Panc1 (cell line): ENCODE measurements at regions not wholly inside any gene's neighbourhood (a gene's known extent, or its start where the extent isn't known, plus 50 kb on each side); places are given as distances from the start of the nearest gene placed in this dataset.

Experiments used
- ATAC-seq: fragments of 200-7000 bp; cut with Tn5 transposase; 2 replicates; pipeline ENCODE4 v1.9.1; 2020; ENCODE audit warnings: mild to moderate bottlenecking, moderate library complexity
- BruUV-seq: library from RNA; stranded (reverse); fragments of 400-500 nt; replicated peaks from 2 replicates; lab custom pipeline; 2021; lab: Mats Ljungman, UMichigan
- CTCF ChIA-PET: fragments of 300-600 bp; sonication (Branson Sonifier 250); formaldehyde crosslinking; loops from one replicate; lab custom pipeline; 2022; ENCODE audit warnings: antibody characterized with exemption; lab: Charles Lee
- POLR2A ChIA-PET: fragments of 300-600 bp; sonication (Branson Sonifier 250); formaldehyde crosslinking; loops from one replicate; lab custom pipeline; 2022; ENCODE audit warnings: antibody characterized with exemption; lab: Charles Lee
- DNase-seq: peaks from one replicate; pipeline ENCODE4 v3.0.0-alpha.2; 2010; ENCODE audit warnings: low read depth, low spot score
- H3K27ac ChIP-seq: 2 replicates; pipeline ENCODE4 v1.5.1; 2011; ENCODE audit warnings: mild to moderate bottlenecking, low read length, inconsistent platforms
- H3K27me3 ChIP-seq: fragments of 200-500 bp; sonication (Bioruptor generic); 2 replicates; pipeline ENCODE4 v1.6.0; 2014; ENCODE audit warnings: low read length, inconsistent platforms; ENCODE audit not compliant: control insufficient read depth, insufficient read depth
- H3K36me3 ChIP-seq: fragments of 200-500 bp; sonication (Bioruptor generic); 2 replicates; pipeline ENCODE4 v1.5.1; 2014; ENCODE audit warnings: inconsistent platforms, mild to moderate bottlenecking, low read length, moderate library complexity; ENCODE audit not compliant: control insufficient read depth, insufficient read depth
- H3K4me1 ChIP-seq: 2 replicates; pipeline ENCODE4 v1.5.1; 2011; ENCODE audit warnings: inconsistent platforms, mild to moderate bottlenecking, low read length, moderate library complexity; ENCODE audit not compliant: control insufficient read depth, insufficient read depth
- H3K4me3 ChIP-seq, 2 experiments: 2 replicates each; pipeline ENCODE4 v1.5.1; 2011 to 2012; ENCODE audit warnings: low read depth in 2 of 2, low read length in 2 of 2, mild to moderate bottlenecking in 2 of 2, inconsistent platforms in 1 of 2, moderate library complexity in 1 of 2
- H3K9me3 ChIP-seq: fragments of 200-500 bp; sonication (Bioruptor generic); 2 replicates; pipeline ENCODE4 v1.5.1; 2014; ENCODE audit warnings: low read depth, mild to moderate bottlenecking, inconsistent platforms, low read length, moderate library complexity; ENCODE audit not compliant: control insufficient read depth, insufficient read depth
- CTCF ChIP-seq: fragments of 450-650 bp; IDR thresholded peaks from 2 replicates; pipeline ENCODE4 v1.5.1; 2017; ENCODE audit warnings: mild to moderate bottlenecking
- POLR2AphosphoS5 ChIP-seq: IDR thresholded peaks from 2 replicates; pipeline ENCODE4 v1.6.1; 2012; ENCODE audit warnings: mild to moderate bottlenecking, low read depth, low read length, moderate library complexity
- SIN3A ChIP-seq: IDR thresholded peaks from 2 replicates; pipeline ENCODE4 v1.6.1; 2012; ENCODE audit warnings: low read depth, mild to moderate bottlenecking, low read length, moderate library complexity, borderline replicate concordance; ENCODE audit not compliant: insufficient read depth
- TCF7L2 ChIP-seq: IDR thresholded peaks from 2 replicates; pipeline ENCODE4 v1.6.1; 2011; ENCODE audit warnings: mild to moderate bottlenecking, low read depth, low read length, inconsistent platforms
- in situ Hi-C: cut with HindIII; loops from 2 replicates; pipeline ENCODE4 v1.10.0; 2016; ENCODE audit warnings: low sequenced_read_pairs, low pct_unique_long_range_greater_than_20kb
- intact Hi-C: fragments of 100-400 bp; cut with micrococcal nuclease; formaldehyde crosslinking; loops from one replicate; pipeline ENCODE4 v1.10.0; 2022; ENCODE audit not compliant: unreplicated experiment
- TF ChIP-seq, protein P1 (sequence below), 2 experiments: IDR thresholded peaks; 2 replicates each; pipeline ENCODE4 v1.6.1; 2011 to 2012; ENCODE audit warnings: low read depth in 2 of 2, control low read depth in 1 of 2, low read length in 1 of 2, mild to moderate bottlenecking in 1 of 2, moderate library complexity in 1 of 2; ENCODE audit not compliant: insufficient read depth in 1 of 2

GRCh38 chr1:5599541-5599940, 392.7 kb downstream of the NPHP4 start:
- ATAC-seq (no peak), DNase-seq (no peak)
- in situ Hi-C loops (no loop called here), intact Hi-C loops (no loop called here)
- Histone ChIP-seq H3K36me3 (no peaks in the 10 kb centered on the region), H3K4me3 (no peak overlapping the region), H3K27ac (no peak overlapping the region), H3K27me3 (peaks cover 7% of the 10 kb centered on the region), H3K9me3 (no peaks in the 10 kb centered on the region), H3K4me1 (no peaks in the 10 kb centered on the region)
- TF ChIP-seq POLR2AphosphoS5 (no peak), SIN3A (no peak), TCF7L2 (no peak), CTCF (no peak)
- TF ChIP-seq, protein P1, sequence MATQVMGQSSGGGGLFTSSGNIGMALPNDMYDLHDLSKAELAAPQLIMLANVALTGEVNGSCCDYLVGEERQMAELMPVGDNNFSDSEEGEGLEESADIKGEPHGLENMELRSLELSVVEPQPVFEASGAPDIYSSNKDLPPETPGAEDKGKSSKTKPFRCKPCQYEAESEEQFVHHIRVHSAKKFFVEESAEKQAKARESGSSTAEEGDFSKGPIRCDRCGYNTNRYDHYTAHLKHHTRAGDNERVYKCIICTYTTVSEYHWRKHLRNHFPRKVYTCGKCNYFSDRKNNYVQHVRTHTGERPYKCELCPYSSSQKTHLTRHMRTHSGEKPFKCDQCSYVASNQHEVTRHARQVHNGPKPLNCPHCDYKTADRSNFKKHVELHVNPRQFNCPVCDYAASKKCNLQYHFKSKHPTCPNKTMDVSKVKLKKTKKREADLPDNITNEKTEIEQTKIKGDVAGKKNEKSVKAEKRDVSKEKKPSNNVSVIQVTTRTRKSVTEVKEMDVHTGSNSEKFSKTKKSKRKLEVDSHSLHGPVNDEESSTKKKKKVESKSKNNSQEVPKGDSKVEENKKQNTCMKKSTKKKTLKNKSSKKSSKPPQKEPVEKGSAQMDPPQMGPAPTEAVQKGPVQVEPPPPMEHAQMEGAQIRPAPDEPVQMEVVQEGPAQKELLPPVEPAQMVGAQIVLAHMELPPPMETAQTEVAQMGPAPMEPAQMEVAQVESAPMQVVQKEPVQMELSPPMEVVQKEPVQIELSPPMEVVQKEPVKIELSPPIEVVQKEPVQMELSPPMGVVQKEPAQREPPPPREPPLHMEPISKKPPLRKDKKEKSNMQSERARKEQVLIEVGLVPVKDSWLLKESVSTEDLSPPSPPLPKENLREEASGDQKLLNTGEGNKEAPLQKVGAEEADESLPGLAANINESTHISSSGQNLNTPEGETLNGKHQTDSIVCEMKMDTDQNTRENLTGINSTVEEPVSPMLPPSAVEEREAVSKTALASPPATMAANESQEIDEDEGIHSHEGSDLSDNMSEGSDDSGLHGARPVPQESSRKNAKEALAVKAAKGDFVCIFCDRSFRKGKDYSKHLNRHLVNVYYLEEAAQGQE (IDR thresholded peaks at IDR 0.05; ENCODE audit: insufficient read depth in 1 of 2, low read depth in 2 of 2, low read length in 1 of 2) = no peak
- POLR2A ChIA-PET = interaction anchor here (0.7 kb wide), 1 partner anchor 1258 kb away, joined by 5 read pairs; no protein-coding TSS in a partner anchor
- BruUV-seq = no TSS peak
- CTCF ChIA-PET = no interaction called here

GRCh38 chr1:5598824-5599395, 393.3 kb downstream of the NPHP4 start:
- in situ Hi-C loops = no loop called here
- H3K36me3 ChIP-seq = no peaks in the 10 kb centered on the region
- CTCF ChIA-PET = no interaction called here
- intact Hi-C loops = no loop called here
- H3K4me1 ChIP-seq = no peaks in the 10 kb centered on the region
- TF ChIP-seq CTCF (no peak), TCF7L2 (no peak), SIN3A (no peak), POLR2AphosphoS5 (no peak)
- TF ChIP-seq, protein P1 (IDR thresholded peaks at IDR 0.05; ENCODE audit: insufficient read depth in 1 of 2, low read depth in 2 of 2, low read length in 1 of 2) = no peak
- POLR2A ChIA-PET = interaction anchor here (0.7 kb wide), 1 partner anchor 1257 kb away, joined by 5 read pairs; no protein-coding TSS in a partner anchor
- H3K27ac ChIP-seq = no peak overlapping the region
- H3K4me3 ChIP-seq = no peak overlapping the region
- no peak for DNase-seq
- no peak for ATAC-seq
- no peaks in the 10 kb centered on the region for H3K9me3 ChIP-seq
- H3K27me3 ChIP-seq = peaks cover 7% of the 10 kb centered on the region
- no TSS peak for BruUV-seq
